ENCODE measurements at regions not wholly inside any gene's neighbourhood (a gene's known extent, or its start where the extent isn't known, plus 50 kb on each side); places are given as distances from the start of the nearest gene placed in this dataset.

GRCh38 chr7:84916161-84916560 lies 270.7 kb downstream of the SEMA3D start:
- H3K4me1 ChIP-seq (ENCODE audit: insufficient read depth, low read length): peaks cover 3% of the 10 kb centered on the region
- no peaks in the 10 kb centered on the region for H3K36me3 ChIP-seq (ENCODE audit: insufficient read depth, low read length)
- no peaks in the 10 kb centered on the region for H3K79me2 ChIP-seq (ENCODE audit: insufficient read depth, low read length)
- H2AFZ ChIP-seq (ENCODE audit: low read length): no peak overlapping the region
- H3K27ac ChIP-seq (ENCODE audit: low read depth, low read length): no peak overlapping the region
- H3K4me3 ChIP-seq (ENCODE audit: insufficient read depth, low read length): no peak overlapping the region
- no peak overlapping the region for H3K4me2 ChIP-seq (ENCODE audit: insufficient read depth, low read length)
- H3K27me3 ChIP-seq (ENCODE audit: insufficient read depth, low read length): no peaks in the 10 kb centered on the region
- no peak for TF ChIP-seq CTCF (IDR thresholded peaks at IDR 0.05; ENCODE audit: extremely low read depth, low read depth, low read length)
- DNase-seq (ENCODE audit: insufficient read length, low spot score, missing footprints): no peak
- no peaks in the 10 kb centered on the region for H4K20me1 ChIP-seq (ENCODE audit: insufficient read depth, low read length)
- H3K9me3 ChIP-seq (ENCODE audit: low read depth, low read length): no peaks in the 10 kb centered on the region

- H2AFZ ChIP-seq (ENCODE audit: low read length): no peak overlapping the region
- no peak overlapping the region for H3K27ac ChIP-seq (ENCODE audit: low read depth, low read length)
- no peak for DNase-seq (ENCODE audit: insufficient read length, low spot score, missing footprints)
- H4K20me1 ChIP-seq (ENCODE audit: insufficient read depth, low read length): no peaks in the 10 kb centered on the region
- peaks cover 3% of the 10 kb centered on the region for H3K4me1 ChIP-seq (ENCODE audit: insufficient read depth, low read length)
- no peaks in the 10 kb centered on the region for H3K9me3 ChIP-seq (ENCODE audit: low read depth, low read length)
- TF ChIP-seq CTCF (IDR thresholded peaks at IDR 0.05; ENCODE audit: extremely low read depth, low read depth, low read length): no peak
- no peaks in the 10 kb centered on the region for H3K79me2 ChIP-seq (ENCODE audit: insufficient read depth, low read length)
- H3K4me2 ChIP-seq (ENCODE audit: insufficient read depth, low read length): no peak overlapping the region
- no peaks in the 10 kb centered on the region for H3K36me3 ChIP-seq (ENCODE audit: insufficient read depth, low read length)
- H3K27me3 ChIP-seq (ENCODE audit: insufficient read depth, low read length): no peaks in the 10 kb centered on the region
- no peak overlapping the region for H3K4me3 ChIP-seq (ENCODE audit: insufficient read depth, low read length)
Observed at GRCh38 chr7:84914598-84914997, 272.3 kb downstream of the SEMA3D start.

GRCh38 chr7:84913731-84914130 lies 273.1 kb downstream of the SEMA3D start:
- no peak for DNase-seq (ENCODE audit: insufficient read length, low spot score, missing footprints)
- Histone ChIP-seq H3K27me3 (ENCODE audit: insufficient read depth, low read length) (no peaks in the 10 kb centered on the region), H3K4me3 (ENCODE audit: insufficient read depth, low read length) (peak overlapping the region; percentile 39), H3K27ac (ENCODE audit: low read depth, low read length) (no peak overlapping the region), H3K4me2 (ENCODE audit: insufficient read depth, low read length) (peak overlapping the region; percentile 73), H3K9me3 (ENCODE audit: low read depth, low read length) (no peaks in the 10 kb centered on the region), H2AFZ (ENCODE audit: low read length) (peak overlapping the region; percentile 82), H3K4me1 (ENCODE audit: insufficient read depth, low read length) (peaks cover 3% of the 10 kb centered on the region), H3K79me2 (ENCODE audit: insufficient read depth, low read length) (no peaks in the 10 kb centered on the region), H3K36me3 (ENCODE audit: insufficient read depth, low read length) (no peaks in the 10 kb centered on the region), H4K20me1 (ENCODE audit: insufficient read depth, low read length) (no peaks in the 10 kb centered on the region)
- TF ChIP-seq CTCF (IDR thresholded peaks at IDR 0.05; ENCODE audit: extremely low read depth, low read depth, low read length): no peak

- Histone ChIP-seq H3K9me3 (ENCODE audit: low read depth, low read length) (no peaks in the 10 kb centered on the region), H4K20me1 (ENCODE audit: insufficient read depth, low read length) (no peaks in the 10 kb centered on the region), H3K4me2 (ENCODE audit: insufficient read depth, low read length) (peak overlapping the region; percentile 73), H3K36me3 (ENCODE audit: insufficient read depth, low read length) (no peaks in the 10 kb centered on the region), H3K27ac (ENCODE audit: low read depth, low read length) (no peak overlapping the region), H3K4me3 (ENCODE audit: insufficient read depth, low read length) (peak overlapping the region; percentile 39), H3K79me2 (ENCODE audit: insufficient read depth, low read length) (no peaks in the 10 kb centered on the region), H2AFZ (ENCODE audit: low read length) (peak overlapping the region; percentile 82), H3K27me3 (ENCODE audit: insufficient read depth, low read length) (no peaks in the 10 kb centered on the region), H3K4me1 (ENCODE audit: insufficient read depth, low read length) (peaks cover 3% of the 10 kb centered on the region)
- no peak for DNase-seq (ENCODE audit: insufficient read length, low spot score, missing footprints)
- no peak for TF ChIP-seq CTCF (IDR thresholded peaks at IDR 0.05; ENCODE audit: extremely low read depth, low read depth, low read length)
Observed at GRCh38 chr7:84912993-84913635, 273.7 kb downstream of the SEMA3D start.
